PC-9 (cell line): ENCODE measurements at regions not wholly inside any gene's neighbourhood (a gene's known extent, or its start where the extent isn't known, plus 50 kb on each side); places are given as distances from the start of the nearest gene placed in this dataset.

Source experiments
- CTCF ChIP-seq: fragments of 200-600 bp; sonication (generic); conservative IDR thresholded peaks from 2 replicates; pipeline ENCODE4 v1.6.1; 2017; ENCODE audit warnings: mixed run types, antibody characterized with exemption, mild to moderate bottlenecking, moderate library complexity
- EZH2 ChIP-seq: fragments of 200-600 bp; sonication (generic); IDR thresholded peaks from 2 replicates; pipeline ENCODE4 v1.8.0; 2017; ENCODE audit warnings: antibody characterized with exemption, low read depth

GRCh38 chrX:115894087-115894486, 276.5 kb upstream of the AGTR2 start:
- TF ChIP-seq CTCF (peak; percentile 68), EZH2 (no peak)
